DOHH2 (cell line): ENCODE measurements at regions not wholly inside any gene's neighbourhood (a gene's known extent, or its start where the extent isn't known, plus 50 kb on each side); places are given as distances from the start of the nearest gene placed in this dataset.

Experiments used
- EZH2phosphoT487 ChIP-seq: fragments of 200-600 bp; sonication (generic); IDR thresholded peaks from 2 replicates; pipeline ENCODE4 v1.6.1; 2017; ENCODE audit warnings: borderline replicate concordance, mild to moderate bottlenecking, antibody characterized with exemption, low read length, moderate library complexity, mixed read lengths
- TF ChIP-seq, protein P1 (sequence below): fragments of 200-600 bp; sonication (generic); IDR thresholded peaks from one replicate; pipeline ENCODE4 v1.5.1; 2014; ENCODE audit warnings: antibody characterized with exemption, mild to moderate bottlenecking, low read depth, low read length; ENCODE audit not compliant: poor library complexity, severe bottlenecking

DNA sequence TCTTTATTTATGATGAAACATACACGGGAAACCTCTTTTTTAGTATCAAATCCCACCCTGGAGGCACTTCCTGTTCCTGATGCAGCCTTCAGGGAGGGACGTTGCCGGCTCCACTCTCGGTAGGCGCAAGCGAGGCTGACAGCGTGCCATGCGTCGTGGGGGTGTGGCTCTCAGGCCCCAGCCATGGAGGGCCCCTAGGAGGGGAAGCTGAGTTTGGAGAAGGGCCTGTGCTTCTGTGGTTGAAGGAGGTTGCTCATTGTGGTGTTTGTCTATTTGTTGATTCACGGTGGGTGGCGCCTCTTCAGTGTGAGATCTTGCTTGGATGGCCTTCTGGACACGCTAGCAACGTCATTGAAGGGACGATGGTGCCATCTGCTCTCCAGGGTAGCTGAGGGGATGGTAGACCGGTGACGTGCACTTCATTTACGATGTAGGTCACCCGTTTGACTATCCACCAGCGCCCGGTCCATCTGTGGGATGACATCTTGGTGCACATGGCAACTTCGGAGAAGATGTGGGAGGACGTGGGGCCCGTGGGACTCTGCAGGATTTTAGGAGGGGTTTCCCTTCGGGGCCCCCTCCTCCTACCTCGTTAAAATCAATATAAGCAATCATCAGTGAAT lies 126.3 kb upstream of the RTL1 start:
- TF ChIP-seq, protein P1, sequence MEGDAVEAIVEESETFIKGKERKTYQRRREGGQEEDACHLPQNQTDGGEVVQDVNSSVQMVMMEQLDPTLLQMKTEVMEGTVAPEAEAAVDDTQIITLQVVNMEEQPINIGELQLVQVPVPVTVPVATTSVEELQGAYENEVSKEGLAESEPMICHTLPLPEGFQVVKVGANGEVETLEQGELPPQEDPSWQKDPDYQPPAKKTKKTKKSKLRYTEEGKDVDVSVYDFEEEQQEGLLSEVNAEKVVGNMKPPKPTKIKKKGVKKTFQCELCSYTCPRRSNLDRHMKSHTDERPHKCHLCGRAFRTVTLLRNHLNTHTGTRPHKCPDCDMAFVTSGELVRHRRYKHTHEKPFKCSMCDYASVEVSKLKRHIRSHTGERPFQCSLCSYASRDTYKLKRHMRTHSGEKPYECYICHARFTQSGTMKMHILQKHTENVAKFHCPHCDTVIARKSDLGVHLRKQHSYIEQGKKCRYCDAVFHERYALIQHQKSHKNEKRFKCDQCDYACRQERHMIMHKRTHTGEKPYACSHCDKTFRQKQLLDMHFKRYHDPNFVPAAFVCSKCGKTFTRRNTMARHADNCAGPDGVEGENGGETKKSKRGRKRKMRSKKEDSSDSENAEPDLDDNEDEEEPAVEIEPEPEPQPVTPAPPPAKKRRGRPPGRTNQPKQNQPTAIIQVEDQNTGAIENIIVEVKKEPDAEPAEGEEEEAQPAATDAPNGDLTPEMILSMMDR = no peak
- TF ChIP-seq EZH2phosphoT487 = no peak
